ENCODE measurements at regions not wholly inside any gene's neighbourhood (a gene's known extent, or its start where the extent isn't known, plus 50 kb on each side); places are given as distances from the start of the nearest gene placed in this dataset.

DNA sequence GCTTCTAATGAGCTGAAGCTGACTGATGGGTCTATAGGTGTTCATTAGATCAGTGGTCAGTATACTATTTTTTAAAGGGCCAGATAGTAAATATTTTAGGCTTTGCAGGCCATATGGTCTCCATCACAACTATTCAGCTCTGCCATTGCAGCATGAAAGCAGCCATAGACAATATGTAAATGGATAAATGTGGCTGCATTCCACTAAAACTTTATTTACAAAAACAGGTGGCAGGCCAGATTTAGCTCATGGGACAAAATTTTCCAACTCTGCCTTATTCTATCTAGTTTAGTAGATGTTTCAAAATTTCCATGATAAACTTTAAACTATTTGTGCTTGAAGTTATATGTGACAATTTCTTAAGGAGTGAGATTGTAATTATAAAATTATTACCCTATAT is 339.3 kb downstream of the ABCC12 start:
- TF ChIP-seq POLR2A (IDR thresholded peaks at IDR 0.05) = no peak
- TF ChIP-seq, protein P1, sequence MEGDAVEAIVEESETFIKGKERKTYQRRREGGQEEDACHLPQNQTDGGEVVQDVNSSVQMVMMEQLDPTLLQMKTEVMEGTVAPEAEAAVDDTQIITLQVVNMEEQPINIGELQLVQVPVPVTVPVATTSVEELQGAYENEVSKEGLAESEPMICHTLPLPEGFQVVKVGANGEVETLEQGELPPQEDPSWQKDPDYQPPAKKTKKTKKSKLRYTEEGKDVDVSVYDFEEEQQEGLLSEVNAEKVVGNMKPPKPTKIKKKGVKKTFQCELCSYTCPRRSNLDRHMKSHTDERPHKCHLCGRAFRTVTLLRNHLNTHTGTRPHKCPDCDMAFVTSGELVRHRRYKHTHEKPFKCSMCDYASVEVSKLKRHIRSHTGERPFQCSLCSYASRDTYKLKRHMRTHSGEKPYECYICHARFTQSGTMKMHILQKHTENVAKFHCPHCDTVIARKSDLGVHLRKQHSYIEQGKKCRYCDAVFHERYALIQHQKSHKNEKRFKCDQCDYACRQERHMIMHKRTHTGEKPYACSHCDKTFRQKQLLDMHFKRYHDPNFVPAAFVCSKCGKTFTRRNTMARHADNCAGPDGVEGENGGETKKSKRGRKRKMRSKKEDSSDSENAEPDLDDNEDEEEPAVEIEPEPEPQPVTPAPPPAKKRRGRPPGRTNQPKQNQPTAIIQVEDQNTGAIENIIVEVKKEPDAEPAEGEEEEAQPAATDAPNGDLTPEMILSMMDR (IDR thresholded peaks at IDR 0.05 in 4 of 5, conservative IDR thresholded peaks at IDR 0.05 in 1 of 5) = no peak

All from gastrocnemius medialis (tissue), 4 donors.